OCI-LY3 (cell line): ENCODE measurements at regions not wholly inside any gene's neighbourhood (a gene's known extent, or its start where the extent isn't known, plus 50 kb on each side); places are given as distances from the start of the nearest gene placed in this dataset.

Source experiments
- EZH2phosphoT487 ChIP-seq: fragments of 200-600 bp; shearing (Covaris generic); IDR thresholded peaks from 2 replicates; pipeline ENCODE4 v1.6.1; 2018; ENCODE audit warnings: antibody characterized with exemption, mixed run types, low read depth
- TF ChIP-seq, protein P1 (sequence below): fragments of 200-600, 300-600 bp; sonication (generic); IDR thresholded peaks from 2 replicates; pipeline ENCODE4 v1.5.1; 2014; ENCODE audit warnings: antibody characterized with exemption, low read length, low read depth

DNA sequence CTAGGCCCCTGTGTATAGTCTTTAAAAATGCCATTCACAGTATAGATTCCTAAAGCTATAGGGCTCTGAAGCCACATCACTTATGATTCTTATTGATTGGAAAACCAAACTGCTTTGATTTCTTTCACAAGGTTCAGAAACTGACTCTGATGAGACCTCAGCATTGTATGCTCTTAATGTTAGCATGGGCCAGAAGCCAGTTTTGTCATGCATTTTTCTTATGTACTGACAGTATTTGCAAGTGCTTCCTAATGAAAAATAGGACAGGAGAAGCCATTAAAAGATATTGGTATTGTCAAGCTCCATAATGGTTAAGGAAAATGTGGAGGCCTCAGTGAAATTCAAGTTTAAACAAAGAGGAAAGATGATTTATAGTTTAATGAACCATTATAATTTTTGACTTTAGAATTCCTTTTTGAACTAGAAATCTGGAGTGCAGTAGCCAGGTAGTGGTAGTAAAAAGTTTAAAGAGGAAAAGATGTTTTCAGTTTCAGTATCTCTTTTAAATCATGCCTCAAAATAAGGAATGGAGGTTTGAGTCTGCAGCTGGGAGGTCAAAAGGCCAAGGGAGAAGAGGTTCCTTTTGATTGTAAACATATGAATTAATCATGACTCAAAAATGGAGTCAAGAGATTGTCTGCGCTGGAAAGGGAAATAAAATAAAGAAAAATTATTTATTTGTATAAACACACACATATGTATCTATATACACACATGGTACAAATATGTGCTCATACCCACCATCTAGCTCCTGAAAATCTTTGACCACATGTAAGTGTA lies 388.1 kb upstream of the PRICKLE1 start:
- TF ChIP-seq, protein P1, sequence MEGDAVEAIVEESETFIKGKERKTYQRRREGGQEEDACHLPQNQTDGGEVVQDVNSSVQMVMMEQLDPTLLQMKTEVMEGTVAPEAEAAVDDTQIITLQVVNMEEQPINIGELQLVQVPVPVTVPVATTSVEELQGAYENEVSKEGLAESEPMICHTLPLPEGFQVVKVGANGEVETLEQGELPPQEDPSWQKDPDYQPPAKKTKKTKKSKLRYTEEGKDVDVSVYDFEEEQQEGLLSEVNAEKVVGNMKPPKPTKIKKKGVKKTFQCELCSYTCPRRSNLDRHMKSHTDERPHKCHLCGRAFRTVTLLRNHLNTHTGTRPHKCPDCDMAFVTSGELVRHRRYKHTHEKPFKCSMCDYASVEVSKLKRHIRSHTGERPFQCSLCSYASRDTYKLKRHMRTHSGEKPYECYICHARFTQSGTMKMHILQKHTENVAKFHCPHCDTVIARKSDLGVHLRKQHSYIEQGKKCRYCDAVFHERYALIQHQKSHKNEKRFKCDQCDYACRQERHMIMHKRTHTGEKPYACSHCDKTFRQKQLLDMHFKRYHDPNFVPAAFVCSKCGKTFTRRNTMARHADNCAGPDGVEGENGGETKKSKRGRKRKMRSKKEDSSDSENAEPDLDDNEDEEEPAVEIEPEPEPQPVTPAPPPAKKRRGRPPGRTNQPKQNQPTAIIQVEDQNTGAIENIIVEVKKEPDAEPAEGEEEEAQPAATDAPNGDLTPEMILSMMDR = no peak
- TF ChIP-seq EZH2phosphoT487 = no peak
